H9 (cell line): ENCODE measurements at regions not wholly inside any gene's neighbourhood (a gene's known extent, or its start where the extent isn't known, plus 50 kb on each side); places are given as distances from the start of the nearest gene placed in this dataset.

Source experiments
- DNase-seq: peaks from one replicate; pipeline ENCODE4 v3.0.0-alpha.2; 2017
- H2AFZ ChIP-seq: one replicate; pipeline ENCODE4 v1.6.1; 2013; ENCODE audit warnings: mild to moderate bottlenecking, low read length, control low read depth, moderate library complexity
- H2AK5ac ChIP-seq: 2 replicates; pipeline ENCODE4 v1.6.1; 2013; ENCODE audit warnings: low read length, control low read depth, mixed read lengths; ENCODE audit not compliant: insufficient read length
- H2BK120ac ChIP-seq: one replicate; pipeline ENCODE4 v1.6.1; 2013; ENCODE audit warnings: low read depth, mild to moderate bottlenecking, low read length, control low read depth, inconsistent platforms; ENCODE audit not compliant: poor library complexity, severe bottlenecking
- H2BK12ac ChIP-seq: 2 replicates; pipeline ENCODE4 v1.6.1; 2013; ENCODE audit warnings: low read length, control low read depth, mixed read lengths, low read depth; ENCODE audit not compliant: insufficient read length
- H2BK15ac ChIP-seq: 2 replicates; pipeline ENCODE4 v1.6.1; 2013; ENCODE audit warnings: low read depth, low read length, control low read depth
- H2BK20ac ChIP-seq: one replicate; pipeline ENCODE4 v1.6.1; 2013; ENCODE audit warnings: low read depth, mild to moderate bottlenecking, low read length, control low read depth, inconsistent platforms; ENCODE audit not compliant: poor library complexity, severe bottlenecking
- H2BK5ac ChIP-seq: 2 replicates; pipeline ENCODE4 v1.6.1; 2013; ENCODE audit warnings: low read length, control low read depth, mixed read lengths; ENCODE audit not compliant: insufficient read length
- H3K14ac ChIP-seq: 2 replicates; pipeline ENCODE4 v1.6.1; 2013; ENCODE audit warnings: low read length, control low read depth; ENCODE audit not compliant: insufficient read depth
- H3K18ac ChIP-seq: 2 replicates; pipeline ENCODE4 v1.6.1; 2013; ENCODE audit warnings: low read depth, mild to moderate bottlenecking, mixed read lengths, low read length, control low read depth; ENCODE audit not compliant: insufficient read length
- H3K23ac ChIP-seq: 2 replicates; pipeline ENCODE4 v1.6.1; 2013; ENCODE audit warnings: low read length, control low read depth, mixed read lengths, low read depth; ENCODE audit not compliant: insufficient read length
- H3K23me2 ChIP-seq: 2 replicates; pipeline ENCODE4 v1.6.1; 2013; ENCODE audit warnings: low read depth, mild to moderate bottlenecking, mixed read lengths, low read length, control low read depth; ENCODE audit not compliant: insufficient read length, poor library complexity, severe bottlenecking
- H3K27ac ChIP-seq: 2 replicates; pipeline ENCODE4 v1.5.1; 2013; ENCODE audit warnings: low read length, control low read depth, mixed read lengths, low read depth; ENCODE audit not compliant: insufficient read length
- H3K27me3 ChIP-seq: 2 replicates; pipeline ENCODE4 v1.6.1; 2013; ENCODE audit warnings: low read length, control low read depth, inconsistent platforms; ENCODE audit not compliant: insufficient read depth
- H3K4ac ChIP-seq: 2 replicates; pipeline ENCODE4 v1.6.1; 2013; ENCODE audit warnings: low read depth, mild to moderate bottlenecking, control low read depth, inconsistent platforms, low read length, moderate library complexity
- H3K4me1 ChIP-seq: 2 replicates; pipeline ENCODE4 v1.6.1; 2013; ENCODE audit warnings: low read length, control low read depth, inconsistent platforms; ENCODE audit not compliant: insufficient read depth
- H3K4me2 ChIP-seq: 2 replicates; pipeline ENCODE4 v1.6.1; 2013; ENCODE audit warnings: low read length, control low read depth, mixed read lengths; ENCODE audit not compliant: insufficient read length, insufficient read depth
- H3K56ac ChIP-seq: 2 replicates; pipeline ENCODE4 v1.6.1; 2013; ENCODE audit warnings: low read depth, mild to moderate bottlenecking, mixed read lengths, low read length, control low read depth; ENCODE audit not compliant: insufficient read length
- H3K79me1 ChIP-seq: 2 replicates; pipeline ENCODE4 v1.6.1; 2013; ENCODE audit warnings: low read depth, mild to moderate bottlenecking, moderate library complexity, low read length, control low read depth, inconsistent platforms; ENCODE audit not compliant: insufficient read depth, poor library complexity, severe bottlenecking
- H3K79me2 ChIP-seq: 2 replicates; pipeline ENCODE4 v1.6.1; 2013; ENCODE audit warnings: low read length, control low read depth, inconsistent platforms; ENCODE audit not compliant: insufficient read depth
- H3K9ac ChIP-seq: 2 replicates; pipeline ENCODE4 v1.6.1; 2013; ENCODE audit warnings: low read length, control low read depth, mixed read lengths; ENCODE audit not compliant: insufficient read length; ENCODE audit errors: extremely low read depth
- H3K9me3 ChIP-seq: one replicate; pipeline ENCODE4 v1.6.1; 2013; ENCODE audit warnings: low read depth, low read length, inconsistent platforms; ENCODE audit not compliant: control insufficient read depth
- H3T11ph ChIP-seq: one replicate; pipeline ENCODE4 v1.6.1; 2013; ENCODE audit warnings: mild to moderate bottlenecking, low read length, control low read depth, inconsistent platforms
- H4K20me1 ChIP-seq: one replicate; pipeline ENCODE4 v1.6.1; 2013; ENCODE audit not compliant: control insufficient read depth, insufficient read length, insufficient read depth
- H4K5ac ChIP-seq: 2 replicates; pipeline ENCODE4 v1.6.1; 2013; ENCODE audit warnings: low read depth, mild to moderate bottlenecking, mixed read lengths, low read length, control low read depth; ENCODE audit not compliant: insufficient read length
- H4K8ac ChIP-seq: replicated peaks from 2 replicates; pipeline ENCODE4 v1.6.1; 2013; ENCODE audit warnings: low read length, control low read depth, mixed read lengths, low read depth; ENCODE audit not compliant: insufficient read length
- H4K91ac ChIP-seq: 2 replicates; pipeline ENCODE4 v1.6.1; 2013; ENCODE audit warnings: low read depth, mild to moderate bottlenecking, moderate library complexity, mixed read lengths, low read length, control low read depth; ENCODE audit not compliant: insufficient read length
- H3K27ac Mint-ChIP-seq, 3 experiments: 2 replicates in 2 of 3; 3 replicates in 1 of 3; pipeline ENCODE4 v1.8.0; 2020 to 2021; ENCODE audit warnings: mixed read lengths in 3 of 3, mild to moderate bottlenecking in 1 of 3, moderate library complexity in 1 of 3
- H3K27me3 Mint-ChIP-seq: 2 replicates; pipeline ENCODE4 v1.8.0; 2021; ENCODE audit warnings: low read depth, mild to moderate bottlenecking, moderate library complexity, mixed read lengths
- H3K36me3 Mint-ChIP-seq, 3 experiments: 2 replicates in 2 of 3; 3 replicates in 1 of 3; pipeline ENCODE4 v1.8.0; 2020 to 2021; ENCODE audit warnings: low read depth in 3 of 3, mixed read lengths in 3 of 3; ENCODE audit not compliant: insufficient read depth in 1 of 3
- H3K4me1 Mint-ChIP-seq, 2 experiments: 2 replicates each; pipeline ENCODE4 v1.8.0; 2020; ENCODE audit warnings: mixed read lengths in 2 of 2
- H3K4me3 Mint-ChIP-seq, 2 experiments: 2 replicates in 1 of 2; 3 replicates in 1 of 2; pipeline ENCODE4 v1.8.0; 2020 to 2021; ENCODE audit warnings: mild to moderate bottlenecking in 2 of 2, mixed read lengths in 2 of 2, moderate library complexity in 1 of 2
- H3K9me3 Mint-ChIP-seq, 2 experiments: 2 replicates in 1 of 2; 3 replicates in 1 of 2; pipeline ENCODE4 v1.8.0; 2020; ENCODE audit warnings: mild to moderate bottlenecking in 2 of 2, mixed read lengths in 2 of 2, moderate library complexity in 1 of 2
- CTCF ChIP-seq: fragments of 200-600 bp; sonication (generic); conservative IDR thresholded peaks from 3 replicates; pipeline ENCODE4 v1.8.0; 2021; ENCODE audit warnings: antibody characterized with exemption, mild to moderate bottlenecking
- WGBS: extraction: QIAGEN DNeasy Blood & Tissue Kit; methylation state at CpG from one replicate; pipeline ENCODE4 v1.1.7; 2013; ENCODE audit warnings: missing lambda C conversion rate, low lambda C conversion rate, mixed read lengths; ENCODE audit not compliant: insufficient read length; ENCODE audit errors: extremely low coverage; 5-methylcytosine and 5-hydroxymethylcytosine counted together

GRCh38 chr21:34270411-34270810 is 93.4 kb upstream of the KCNE2 start:
- no peaks in the 10 kb centered on the region for H3K23me2 ChIP-seq
- H3T11ph ChIP-seq: no peak overlapping the region
- H3K23ac ChIP-seq: no peak overlapping the region
- no peak overlapping the region for H3K14ac ChIP-seq
- WGBS: no CpG with 5 or more reads among the region's 6 CpGs
- no peak overlapping the region for H3K27ac ChIP-seq
- H3K36me3 Mint-ChIP-seq: no peaks in the 10 kb centered on the region
- TF ChIP-seq CTCF: no peak
- H3K4me3 Mint-ChIP-seq: no peak overlapping the region
- H3K79me2 ChIP-seq: no peaks in the 10 kb centered on the region
- DNase-seq: no peak
- H2BK15ac ChIP-seq: no peak overlapping the region
- no peak overlapping the region for H2BK12ac ChIP-seq
- no peak overlapping the region for H3K4ac ChIP-seq
- no peak overlapping the region for H3K4me2 ChIP-seq
- no peaks in the 10 kb centered on the region for H3K27me3 ChIP-seq
- no peaks in the 10 kb centered on the region for H3K79me1 ChIP-seq
- H2AFZ ChIP-seq: no peak overlapping the region
- no peak overlapping the region for H2BK5ac ChIP-seq
- H2BK120ac ChIP-seq: no peak overlapping the region
- H3K18ac ChIP-seq: no peak overlapping the region
- no peak overlapping the region for H2AK5ac ChIP-seq
- no peak overlapping the region for H4K5ac ChIP-seq
- no peak overlapping the region for H3K56ac ChIP-seq
- H3K27me3 Mint-ChIP-seq: peaks cover 3% of the 10 kb centered on the region; the same call in 1 of the 2 replicates
- H3K9ac ChIP-seq: no peak overlapping the region
- H3K27ac Mint-ChIP-seq: no peak overlapping the region
- H3K9me3 Mint-ChIP-seq: no peaks in the 10 kb centered on the region
- H4K20me1 ChIP-seq: no peaks in the 10 kb centered on the region
- H4K91ac ChIP-seq: no peak overlapping the region
- no peaks in the 10 kb centered on the region for H3K4me1 ChIP-seq
- H2BK20ac ChIP-seq: no peak overlapping the region
- no peak overlapping the region for H4K8ac ChIP-seq
- H3K4me1 Mint-ChIP-seq: peaks cover 0 to 10% of the 10 kb centered on the region in 2 experiments; a peak in 2 of 4 replicates
- H3K9me3 ChIP-seq: no peaks in the 10 kb centered on the region
